OCI-LY7 (cell line): ENCODE measurements at regions not wholly inside any gene's neighbourhood (a gene's known extent, or its start where the extent isn't known, plus 50 kb on each side); places are given as distances from the start of the nearest gene placed in this dataset.

Source experiments
- CTCF ChIP-seq: fragments of 200-600 bp; sonication (generic); conservative IDR thresholded peaks from 2 replicates; pipeline ENCODE4 v1.5.1; 2014; ENCODE audit warnings: mild to moderate bottlenecking, antibody characterized with exemption, low read length, moderate library complexity, mixed read lengths
- EZH2phosphoT487 ChIP-seq: fragments of 200-600 bp; sonication (generic); IDR thresholded peaks from 2 replicates; pipeline ENCODE4 v1.6.1; 2018; ENCODE audit warnings: low read depth, borderline replicate concordance, mild to moderate bottlenecking, mixed run types, antibody characterized with exemption, low read length, moderate library complexity, mixed read lengths

DNA sequence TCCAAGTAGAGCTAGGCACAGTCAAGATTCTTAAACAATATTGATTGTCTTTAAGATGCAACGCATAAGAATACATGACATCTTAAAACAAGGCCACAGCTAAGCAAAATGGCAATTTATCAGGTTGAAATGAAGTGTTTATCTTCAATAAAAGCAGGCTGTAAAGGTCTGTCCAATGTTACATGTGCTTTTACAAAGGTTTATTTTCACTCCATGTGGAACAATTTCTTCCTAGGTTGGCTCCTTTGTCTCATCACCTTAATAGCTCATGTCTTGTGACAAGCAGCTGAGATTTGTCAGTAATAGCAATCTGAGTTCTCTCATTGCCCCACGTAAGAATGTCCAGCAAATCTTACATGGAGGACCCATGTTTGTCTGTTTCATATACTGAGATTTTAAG is 437.6 kb downstream of the GPAM start:
- TF ChIP-seq CTCF (no peak), EZH2phosphoT487 (no peak)
